DOHH2 (cell line): ENCODE measurements at regions not wholly inside any gene's neighbourhood (a gene's known extent, or its start where the extent isn't known, plus 50 kb on each side); places are given as distances from the start of the nearest gene placed in this dataset.

Experiments
- EZH2phosphoT487 ChIP-seq: fragments of 200-600 bp; sonication (generic); IDR thresholded peaks from 2 replicates; pipeline ENCODE4 v1.6.1; 2017; ENCODE audit warnings: borderline replicate concordance, mild to moderate bottlenecking, antibody characterized with exemption, low read length, moderate library complexity, mixed read lengths
- TF ChIP-seq, protein P1 (sequence below): fragments of 200-600 bp; sonication (generic); IDR thresholded peaks from one replicate; pipeline ENCODE4 v1.5.1; 2014; ENCODE audit warnings: antibody characterized with exemption, mild to moderate bottlenecking, low read depth, low read length; ENCODE audit not compliant: poor library complexity, severe bottlenecking

DNA sequence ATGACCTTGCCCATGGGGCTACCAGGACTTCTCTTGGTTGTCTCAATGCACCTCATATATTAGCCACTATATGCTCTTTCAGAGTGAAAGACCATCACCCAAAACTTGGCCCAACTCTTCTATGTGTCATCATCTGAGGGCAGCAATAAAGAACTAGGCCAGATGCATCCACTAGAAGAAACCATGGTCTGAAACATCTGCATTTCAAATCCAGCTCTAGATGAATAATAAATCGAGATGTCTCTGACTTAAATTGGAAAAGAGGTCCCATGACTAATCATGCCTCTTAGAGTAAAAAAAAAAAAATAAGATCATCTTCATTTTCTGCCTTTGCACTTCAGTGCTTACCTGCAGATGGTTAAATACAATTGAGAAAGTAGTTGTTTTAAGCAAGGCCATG, 397.6 kb upstream of the PITX2 start:
- TF ChIP-seq, protein P1, sequence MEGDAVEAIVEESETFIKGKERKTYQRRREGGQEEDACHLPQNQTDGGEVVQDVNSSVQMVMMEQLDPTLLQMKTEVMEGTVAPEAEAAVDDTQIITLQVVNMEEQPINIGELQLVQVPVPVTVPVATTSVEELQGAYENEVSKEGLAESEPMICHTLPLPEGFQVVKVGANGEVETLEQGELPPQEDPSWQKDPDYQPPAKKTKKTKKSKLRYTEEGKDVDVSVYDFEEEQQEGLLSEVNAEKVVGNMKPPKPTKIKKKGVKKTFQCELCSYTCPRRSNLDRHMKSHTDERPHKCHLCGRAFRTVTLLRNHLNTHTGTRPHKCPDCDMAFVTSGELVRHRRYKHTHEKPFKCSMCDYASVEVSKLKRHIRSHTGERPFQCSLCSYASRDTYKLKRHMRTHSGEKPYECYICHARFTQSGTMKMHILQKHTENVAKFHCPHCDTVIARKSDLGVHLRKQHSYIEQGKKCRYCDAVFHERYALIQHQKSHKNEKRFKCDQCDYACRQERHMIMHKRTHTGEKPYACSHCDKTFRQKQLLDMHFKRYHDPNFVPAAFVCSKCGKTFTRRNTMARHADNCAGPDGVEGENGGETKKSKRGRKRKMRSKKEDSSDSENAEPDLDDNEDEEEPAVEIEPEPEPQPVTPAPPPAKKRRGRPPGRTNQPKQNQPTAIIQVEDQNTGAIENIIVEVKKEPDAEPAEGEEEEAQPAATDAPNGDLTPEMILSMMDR, result no peak
- no peak for TF ChIP-seq EZH2phosphoT487
